Neural progenitor cell (in vitro differentiated cells): ENCODE measurements at regions not wholly inside any gene's neighbourhood (a gene's known extent, or its start where the extent isn't known, plus 50 kb on each side); places are given as distances from the start of the nearest gene placed in this dataset.

Source experiments
- DNase-seq: peaks from one replicate; pipeline ENCODE4 v3.0.0-alpha.2; 2016; ENCODE audit warnings: low spot score
- H2AFZ ChIP-seq: fragments of 200-600 bp; sonication (generic); replicated peaks from 2 replicates; pipeline ENCODE4 v1.6.1; 2016; ENCODE audit warnings: antibody characterized with exemption
- H3F3A ChIP-seq: fragments of 200-600 bp; sonication (generic); 2 replicates; pipeline ENCODE4 v1.6.1; 2016; ENCODE audit warnings: antibody characterized with exemption, low read depth
- H3K27ac ChIP-seq: fragments of 200-600 bp; sonication (generic); 2 replicates; pipeline ENCODE4 v1.5.1; 2016; ENCODE audit warnings: mild to moderate bottlenecking
- H3K27me3 ChIP-seq: fragments of 200-600 bp; sonication (generic); 2 replicates; pipeline ENCODE4 v1.6.1; 2016; ENCODE audit warnings: mild to moderate bottlenecking, moderate library complexity
- H3K36me3 ChIP-seq: fragments of 200-600 bp; sonication (generic); 2 replicates; pipeline ENCODE4 v1.5.1; 2016
- H3K4me1 ChIP-seq: fragments of 200-600 bp; sonication (generic); 2 replicates; pipeline ENCODE4 v1.6.1; 2016; ENCODE audit warnings: mixed run types
- H3K4me2 ChIP-seq: fragments of 200-600 bp; sonication (generic); 2 replicates; pipeline ENCODE4 v1.6.1; 2016
- H3K4me3 ChIP-seq: fragments of 200-600 bp; sonication (generic); 2 replicates; pipeline ENCODE4 v1.5.1; 2016
- H3K79me2 ChIP-seq: fragments of 200-600 bp; sonication (generic); 2 replicates; pipeline ENCODE4 v1.6.1; 2016; ENCODE audit warnings: low read depth
- H3K9ac ChIP-seq: fragments of 200-600 bp; sonication (generic); 2 replicates; pipeline ENCODE4 v1.6.1; 2016
- H3K9me3 ChIP-seq: fragments of 200-600 bp; sonication (generic); 2 replicates; pipeline ENCODE4 v1.5.1; 2016; ENCODE audit warnings: low read depth
- H4K20me1 ChIP-seq: fragments of 200-600 bp; sonication (generic); 2 replicates; pipeline ENCODE4 v1.6.1; 2016; ENCODE audit warnings: low read depth
- H3K27ac Mint-ChIP-seq: 3 replicates; pipeline ENCODE4 v1.8.0; 2021; ENCODE audit warnings: mixed read lengths
- H3K27me3 Mint-ChIP-seq: 2 replicates; pipeline ENCODE4 v1.8.0; 2022; ENCODE audit warnings: low read depth, mild to moderate bottlenecking, inconsistent platforms, moderate library complexity, mixed read lengths; ENCODE audit not compliant: insufficient read depth
- H3K36me3 Mint-ChIP-seq: 3 replicates; pipeline ENCODE4 v1.8.0; 2021; ENCODE audit warnings: mixed read lengths
- H3K4me1 Mint-ChIP-seq: 3 replicates; pipeline ENCODE4 v1.8.0; 2021; ENCODE audit warnings: mixed read lengths
- H3K4me3 Mint-ChIP-seq: 3 replicates; pipeline ENCODE4 v1.8.0; 2021; ENCODE audit warnings: mild to moderate bottlenecking, moderate library complexity, mixed read lengths
- H3K9me3 Mint-ChIP-seq: 3 replicates; pipeline ENCODE4 v1.8.0; 2020; ENCODE audit warnings: mixed read lengths
- CTCF ChIP-seq: fragments of 200-600 bp; sonication (generic); IDR thresholded peaks from 2 replicates; pipeline ENCODE4 v1.5.1; 2017; ENCODE audit warnings: antibody characterized with exemption, mild to moderate bottlenecking
- EZH2 ChIP-seq: fragments of 200-600 bp; sonication (generic); IDR thresholded peaks from 2 replicates; pipeline ENCODE4 v1.6.1; 2017; ENCODE audit warnings: antibody characterized with exemption, mild to moderate bottlenecking, moderate library complexity
- EZH2phosphoT487 ChIP-seq: fragments of 200-600 bp; sonication (generic); IDR thresholded peaks from 2 replicates; pipeline ENCODE4 v1.6.1; 2017; ENCODE audit warnings: antibody characterized with exemption

GRCh38 chr2:203585516-203585915 is 50.4 kb upstream of the RAPH1 start:
- no peaks in the 10 kb centered on the region for H3K9me3 ChIP-seq
- no peak overlapping the region for H3K4me2 ChIP-seq
- DNase-seq = no peak
- H2AFZ ChIP-seq = no peak overlapping the region
- Mint-ChIP-seq H3K4me1 (peaks cover 19% of the 10 kb centered on the region), H3K36me3 (no peaks in the 10 kb centered on the region), H3K4me3 (no peak overlapping the region), H3K27me3 (no peaks in the 10 kb centered on the region), H3K9me3 (no peaks in the 10 kb centered on the region), H3K27ac (no peak overlapping the region)
- no peaks in the 10 kb centered on the region for H4K20me1 ChIP-seq
- TF ChIP-seq EZH2 (no peak), CTCF (no peak), EZH2phosphoT487 (no peak)
- H3K79me2 ChIP-seq = no peaks in the 10 kb centered on the region
- H3F3A ChIP-seq = no peaks in the 10 kb centered on the region
- peaks cover 6% of the 10 kb centered on the region for H3K4me1 ChIP-seq
- H3K9ac ChIP-seq = no peak overlapping the region
- H3K27ac ChIP-seq = no peak overlapping the region
- H3K36me3 ChIP-seq = no peaks in the 10 kb centered on the region
- H3K4me3 ChIP-seq = no peak overlapping the region
- H3K27me3 ChIP-seq = no peaks in the 10 kb centered on the region

DNA sequence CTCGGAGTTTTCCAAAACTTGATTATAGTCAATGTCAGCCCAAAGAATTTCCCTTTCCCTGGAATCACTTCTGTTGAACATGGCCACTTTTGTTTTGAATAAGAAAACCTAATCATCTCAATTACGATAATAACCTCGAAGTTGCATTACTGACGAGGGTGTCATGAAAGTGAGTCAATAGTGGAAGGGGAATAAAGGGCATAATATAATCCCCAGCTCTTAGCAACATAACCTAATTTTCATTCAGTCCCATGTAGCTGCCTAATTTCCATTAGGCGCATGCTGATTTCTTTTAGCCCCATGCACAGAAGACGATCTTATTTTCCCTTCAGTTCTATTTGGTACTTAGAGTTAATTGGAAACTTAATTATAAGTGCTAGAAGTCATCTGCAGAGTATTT is 51.1 kb upstream of the RAPH1 start:
- H3K4me3 Mint-ChIP-seq = no peak overlapping the region
- H3K27ac Mint-ChIP-seq = no peak overlapping the region
- H3K4me3 ChIP-seq = no peak overlapping the region
- peaks cover 19% of the 10 kb centered on the region for H3K4me1 Mint-ChIP-seq
- no peaks in the 10 kb centered on the region for H3K79me2 ChIP-seq
- DNase-seq = no peak
- H3K36me3 Mint-ChIP-seq = no peaks in the 10 kb centered on the region
- no peaks in the 10 kb centered on the region for H3K27me3 ChIP-seq
- no peaks in the 10 kb centered on the region for H3K27me3 Mint-ChIP-seq
- H3K9me3 ChIP-seq = no peaks in the 10 kb centered on the region
- H3K9me3 Mint-ChIP-seq = no peaks in the 10 kb centered on the region
- no peak overlapping the region for H3K9ac ChIP-seq
- no peaks in the 10 kb centered on the region for H3F3A ChIP-seq
- TF ChIP-seq EZH2 (no peak), EZH2phosphoT487 (no peak), CTCF (no peak)
- no peaks in the 10 kb centered on the region for H3K36me3 ChIP-seq
- H4K20me1 ChIP-seq = no peaks in the 10 kb centered on the region
- no peak overlapping the region for H2AFZ ChIP-seq
- H3K4me2 ChIP-seq = no peak overlapping the region
- no peak overlapping the region for H3K27ac ChIP-seq
- H3K4me1 ChIP-seq = peaks cover under 1% of the 10 kb centered on the region

DNA sequence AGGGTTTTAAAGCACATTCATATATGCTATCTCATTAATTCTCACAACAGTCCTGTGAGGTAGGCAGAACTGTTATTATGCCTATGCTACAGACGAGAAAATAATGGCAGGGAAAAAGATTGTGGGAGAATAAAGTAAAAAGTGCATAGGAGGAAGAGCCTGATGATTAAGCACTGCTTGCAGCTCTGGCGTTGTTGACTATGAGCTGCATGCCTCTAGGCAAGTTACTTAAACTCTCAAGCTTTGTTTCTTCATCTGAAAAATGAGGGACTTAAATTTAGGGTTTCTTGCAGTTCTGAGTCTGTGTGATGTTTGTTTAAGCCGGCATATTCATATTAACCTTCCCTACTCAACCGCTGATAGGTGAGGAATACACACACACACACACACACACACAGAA is 51.6 kb upstream of the RAPH1 start:
- no peaks in the 10 kb centered on the region for H3K27me3 Mint-ChIP-seq
- DNase-seq = no peak
- no peak overlapping the region for H3K27ac ChIP-seq
- H3K36me3 ChIP-seq = no peaks in the 10 kb centered on the region
- no peak overlapping the region for H3K4me2 ChIP-seq
- H3K9me3 ChIP-seq = no peaks in the 10 kb centered on the region
- H3K27me3 ChIP-seq = no peaks in the 10 kb centered on the region
- H3K4me3 Mint-ChIP-seq = no peak overlapping the region
- no peaks in the 10 kb centered on the region for H3F3A ChIP-seq
- H3K36me3 Mint-ChIP-seq = no peaks in the 10 kb centered on the region
- H2AFZ ChIP-seq = no peak overlapping the region
- no peak for TF ChIP-seq CTCF
- H3K4me3 ChIP-seq = no peak overlapping the region
- peaks cover 19% of the 10 kb centered on the region for H3K4me1 Mint-ChIP-seq
- no peaks in the 10 kb centered on the region for H3K4me1 ChIP-seq
- H4K20me1 ChIP-seq = no peaks in the 10 kb centered on the region
- H3K9ac ChIP-seq = no peak overlapping the region
- no peaks in the 10 kb centered on the region for H3K9me3 Mint-ChIP-seq
- H3K27ac Mint-ChIP-seq = no peak overlapping the region
- H3K79me2 ChIP-seq = no peaks in the 10 kb centered on the region

- Histone ChIP-seq H2AFZ (no peak overlapping the region), H3K9ac (no peak overlapping the region), H3K4me2 (no peak overlapping the region), H3K9me3 (no peaks in the 10 kb centered on the region), H3K27me3 (no peaks in the 10 kb centered on the region), H3F3A (no peaks in the 10 kb centered on the region), H3K4me1 (no peaks in the 10 kb centered on the region), H3K79me2 (no peaks in the 10 kb centered on the region), H3K27ac (no peak overlapping the region), H3K36me3 (no peaks in the 10 kb centered on the region), H3K4me3 (no peak overlapping the region), H4K20me1 (no peaks in the 10 kb centered on the region)
- Mint-ChIP-seq H3K36me3 (no peaks in the 10 kb centered on the region), H3K9me3 (no peaks in the 10 kb centered on the region), H3K4me3 (no peak overlapping the region), H3K4me1 (peaks cover 15% of the 10 kb centered on the region), H3K27me3 (no peaks in the 10 kb centered on the region), H3K27ac (no peak overlapping the region)
- DNase-seq = no peak
- TF ChIP-seq EZH2 (no peak), EZH2phosphoT487 (no peak), CTCF (no peak)
Measured at GRCh38 chr2:203590496-203590895, 55.4 kb upstream of the RAPH1 start.
